ENCODE measurements at regions not wholly inside any gene's neighbourhood (a gene's known extent, or its start where the extent isn't known, plus 50 kb on each side); places are given as distances from the start of the nearest gene placed in this dataset.

- no peak overlapping the region for H3K14ac ChIP-seq (replicated peaks; ENCODE audit: low read depth, low read length)
- no peaks in the 10 kb centered on the region for H3K79me1 ChIP-seq (ENCODE audit: low read depth in 1 of 2, low read length in 2 of 2)
- ChIA-PET CTCF (no interaction called here), POLR2A (ENCODE audit: unreplicated experiment) (no interaction called here)
- no peak overlapping the region for H3K4ac ChIP-seq (ENCODE audit: low read depth, low read length)
- H4K8ac ChIP-seq (ENCODE audit: low read depth in 2 of 2, low read length in 2 of 2), result no peak overlapping the region
- no peaks in the 10 kb centered on the region for H3K27me3 ChIP-seq (ENCODE audit: control insufficient read depth, insufficient read depth, low read length)
- H3K18ac ChIP-seq (ENCODE audit: low read depth, low read length), result no peak overlapping the region
- no peak overlapping the region for H3K4me3 ChIP-seq (ENCODE audit: insufficient read depth, low read depth, low read length)
- peak; percentile 18; the same call in 1 of the 2 replicates for TF ChIP-seq CTCF (conservative IDR thresholded peaks at IDR 0.05; ENCODE audit: low read depth, low read length)
- no peak for TF ChIP-seq RAD21 (IDR thresholded peaks at IDR 0.05; ENCODE audit: low read length)
- H3K27ac ChIP-seq (ENCODE audit: insufficient read depth, low read length), result no peak overlapping the region
- no peaks in the 10 kb centered on the region for H4K20me1 ChIP-seq (ENCODE audit: insufficient read depth, low read length)
- no TSS peak for BruUV-seq (replicated peaks)
- no peak for ATAC-seq (ENCODE audit: low read depth)
- intact Hi-C loops (cut with micrococcal nuclease), result no loop called here
- dilution Hi-C loops (cut with HindIII; ENCODE audit: low sequenced_read_pairs, unreplicated experiment), result no loop called here
- in situ Hi-C loops (cut with MboI; ENCODE audit: low sequenced_read_pairs), result no loop called here
- H4K5ac ChIP-seq (ENCODE audit: low read depth, low read length), result no peak overlapping the region
- no CpG with 5 or more reads among the region's 5 CpGs for WGBS, 2 experiments (ENCODE audit: extremely low coverage in 2 of 2, insufficient read length in 1 of 2)
- H3K9ac ChIP-seq (ENCODE audit: low read depth, low read length), result no peak overlapping the region
- H3K4me2 ChIP-seq (ENCODE audit: low read depth, low read length), result no peak overlapping the region
- no peaks in the 10 kb centered on the region for H3K9me3 ChIP-seq (ENCODE audit: control insufficient read depth, insufficient read depth, low read length)
- H3K4me1 ChIP-seq (ENCODE audit: control insufficient read depth, insufficient read depth, low read length), result no peaks in the 10 kb centered on the region
- no peak for DNase-seq
- H2AK5ac ChIP-seq (ENCODE audit: low read depth, low read length), result no peak overlapping the region
- no peak overlapping the region for H2BK20ac ChIP-seq (ENCODE audit: low read depth, low read length)
- no peak overlapping the region for H2BK120ac ChIP-seq (ENCODE audit: low read depth, low read length)
- no peak overlapping the region for H4K91ac ChIP-seq (ENCODE audit: insufficient read depth, low read depth, low read length)
- no peak overlapping the region for H2AFZ ChIP-seq (replicated peaks; ENCODE audit: low read length, poor library complexity)
- H2AK9ac ChIP-seq (replicated peaks; ENCODE audit: low read depth, low read length, poor library complexity), result no peak overlapping the region
- H3K56ac ChIP-seq (ENCODE audit: extremely low read depth, insufficient read depth, low read length), result no peak overlapping the region
- H3K23ac ChIP-seq (ENCODE audit: low read depth, low read length), result no peak overlapping the region
- H3K9me1 ChIP-seq (ENCODE audit: insufficient read depth, low read length), result no peaks in the 10 kb centered on the region
- H2BK15ac ChIP-seq (ENCODE audit: low read depth, low read length), result no peak overlapping the region
- H3K36me3 ChIP-seq (ENCODE audit: control insufficient read depth, insufficient read depth, low read length), result no peaks in the 10 kb centered on the region
- H2BK5ac ChIP-seq (ENCODE audit: low read depth, low read length, poor library complexity, severe bottlenecking), result no peak overlapping the region
Observed at GRCh38 chr6:78770765-78771164, 96.6 kb upstream of the IRAK1BP1 start.

Data from IMR-90 (cell line).